ENCODE measurements at regions not wholly inside any gene's neighbourhood (a gene's known extent, or its start where the extent isn't known, plus 50 kb on each side); places are given as distances from the start of the nearest gene placed in this dataset.
A peak's percentile ranks its signal among the peaks of the same experiment; 100 is the strongest.

DNA sequence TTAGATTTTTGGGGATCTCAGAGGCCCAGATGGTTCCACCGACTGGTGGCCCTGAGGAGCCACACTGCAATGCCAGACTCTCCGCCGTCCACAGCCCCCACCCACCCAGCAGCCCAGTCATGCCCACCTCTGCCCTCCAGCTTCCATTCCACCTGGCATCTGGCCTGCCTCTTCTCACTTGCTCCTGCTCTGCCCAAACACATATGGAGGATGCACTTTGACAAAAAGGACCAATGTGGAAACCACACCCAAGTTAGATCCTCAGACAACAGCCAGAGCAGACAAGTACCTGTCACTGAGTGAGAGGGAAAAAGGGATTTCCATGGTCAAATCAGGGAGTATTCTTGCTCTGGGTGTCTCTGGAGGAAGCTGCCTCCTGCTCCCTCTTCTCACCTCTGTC, 120.6 kb upstream of the NXT1 start:
- DNase-seq, result no peak

DNA sequence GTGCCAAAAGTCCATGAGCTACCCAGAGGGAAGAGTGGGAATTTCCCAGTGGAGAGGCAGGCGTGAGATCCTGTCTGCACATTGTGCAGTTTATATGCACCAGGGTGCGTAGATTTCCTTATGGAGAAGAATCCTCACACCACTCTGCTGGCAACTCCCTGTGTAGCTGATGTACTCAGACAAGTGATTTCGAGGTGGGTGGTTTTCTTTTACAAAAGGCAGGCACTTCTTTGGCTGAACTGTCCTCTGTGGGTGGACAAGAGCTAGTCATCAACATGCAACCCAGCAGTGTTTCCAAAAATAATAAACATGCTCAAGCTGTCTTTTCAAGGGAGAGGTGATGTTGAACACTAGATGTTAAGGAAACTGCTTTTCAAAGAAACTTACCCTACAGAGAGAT, 121.7 kb upstream of the NXT1 start:
- no peak for DNase-seq

DNA sequence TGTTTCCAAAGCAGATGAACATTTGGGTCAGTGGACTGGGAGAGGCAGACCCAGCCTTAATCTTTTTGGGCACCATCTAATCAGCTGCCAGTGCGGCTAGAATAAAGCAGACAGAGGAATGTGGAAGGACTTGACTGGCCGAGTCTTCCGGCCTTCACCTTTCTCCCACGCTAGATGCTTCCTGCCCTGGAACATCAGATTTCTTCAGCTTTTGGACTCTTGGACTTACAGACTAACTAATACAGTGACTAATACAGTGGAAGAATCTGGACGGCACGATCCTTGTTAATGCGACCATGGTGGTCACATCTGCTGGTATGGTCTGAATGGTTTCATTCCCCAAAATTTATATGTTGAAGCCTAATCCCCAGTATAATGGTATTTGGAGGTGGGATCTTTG, 122.6 kb upstream of the NXT1 start:
- DNase-seq, result no peak

DNA sequence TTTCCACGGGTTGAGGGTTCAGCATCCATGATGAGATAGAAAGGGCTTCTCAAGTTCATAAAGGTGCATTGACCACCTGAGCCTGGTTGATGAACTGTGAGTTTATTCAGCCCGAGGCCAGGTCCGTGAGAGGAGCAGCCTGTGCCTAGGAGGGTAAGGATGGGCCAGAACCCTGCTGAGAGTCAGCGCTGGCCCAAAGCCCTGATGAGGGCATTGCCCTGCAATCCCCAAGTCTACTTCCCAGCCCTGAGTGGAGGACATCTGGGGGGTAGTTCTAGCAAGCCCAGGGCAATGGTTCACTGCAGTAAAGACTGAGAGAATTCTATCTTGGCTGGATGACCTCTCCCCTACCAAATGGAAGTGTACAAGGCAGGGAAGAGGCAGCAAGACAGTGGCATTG, 123.3 kb upstream of the NXT1 start:
- DNase-seq, result no peak

DNA sequence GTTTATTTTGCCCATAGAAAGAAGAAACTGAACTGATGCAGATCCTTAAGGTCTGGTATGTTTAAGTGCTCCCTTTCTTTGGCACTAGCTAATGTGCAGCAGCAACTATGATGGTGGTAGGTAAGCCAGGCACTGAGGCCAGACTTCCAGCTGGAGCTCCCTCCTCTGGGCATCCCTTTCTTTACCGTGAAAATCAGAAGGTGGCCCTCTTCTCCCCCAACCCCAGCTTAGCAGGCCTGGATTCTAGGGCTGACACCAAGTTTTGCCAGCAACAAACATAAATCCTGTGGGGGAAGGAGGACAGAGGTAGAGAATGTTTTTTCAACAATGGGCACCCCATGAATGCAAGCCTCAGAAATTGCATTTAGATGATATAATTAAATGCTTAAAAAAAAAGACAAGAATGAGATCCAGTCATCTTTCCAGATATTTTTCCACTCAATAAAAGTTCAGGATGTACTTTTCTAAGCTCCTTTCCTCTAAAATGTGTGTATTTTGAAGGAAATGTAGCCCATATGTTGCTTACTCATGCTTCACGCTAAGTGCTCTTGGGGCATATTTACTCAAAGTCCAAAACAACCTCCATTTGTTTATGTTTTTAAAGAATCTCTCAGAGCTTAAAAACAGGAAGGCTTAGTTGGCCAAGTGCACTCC, 123.9 kb upstream of the NXT1 start:
- no peak for DNase-seq

DNA sequence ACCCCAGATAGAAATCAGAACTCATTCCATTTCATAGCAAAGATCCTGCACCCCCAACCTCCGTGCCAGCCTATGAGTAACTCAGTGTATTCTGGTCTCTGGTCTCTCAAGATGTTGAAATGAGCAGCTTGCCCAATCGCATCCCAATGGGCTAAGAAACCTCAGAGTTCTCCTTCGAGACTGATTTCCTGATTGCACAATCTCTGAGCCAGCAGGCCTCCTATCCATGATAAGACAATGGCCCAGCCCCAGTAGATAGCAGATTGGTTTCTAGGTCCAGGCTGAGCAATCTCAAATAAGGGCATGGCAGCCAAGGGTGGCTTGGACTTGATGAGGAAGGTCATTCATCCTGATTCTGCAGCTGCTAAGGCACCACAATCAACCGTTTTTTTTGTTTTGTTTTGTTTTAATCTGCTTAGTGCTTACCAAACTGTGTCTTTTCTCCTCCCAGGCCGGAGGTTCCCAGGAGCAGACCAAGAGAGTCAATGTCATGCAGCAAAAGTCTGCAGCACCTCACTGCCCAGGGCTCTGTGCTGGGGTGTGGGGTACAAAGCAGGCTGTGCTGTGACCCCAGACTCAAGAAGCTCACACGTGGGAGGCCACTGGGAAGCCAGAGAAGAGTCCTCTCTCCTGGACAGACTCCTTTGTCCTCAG, 125.1 kb upstream of the NXT1 start:
- DNase-seq, result peak; percentile 92

DNA sequence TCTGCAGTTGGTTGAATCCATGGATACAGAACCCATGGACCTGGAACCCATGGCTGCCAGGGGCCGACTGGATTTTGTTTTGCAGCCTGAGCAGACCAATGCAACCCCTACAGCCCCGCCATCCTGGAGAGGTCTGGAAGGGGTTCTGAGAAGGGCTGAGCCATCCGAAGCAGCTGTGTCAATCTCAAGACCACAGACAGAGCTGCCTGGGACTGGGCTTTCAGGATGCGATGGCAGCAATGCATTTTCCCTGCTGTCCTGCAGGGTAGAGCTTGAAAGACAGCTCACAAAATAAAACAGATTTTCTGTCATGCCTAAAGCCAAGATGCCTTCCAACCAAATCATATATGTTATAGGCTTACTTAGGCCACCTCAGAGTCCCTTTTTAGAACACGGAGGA, 125.8 kb upstream of the NXT1 start:
- no peak for DNase-seq

DNA sequence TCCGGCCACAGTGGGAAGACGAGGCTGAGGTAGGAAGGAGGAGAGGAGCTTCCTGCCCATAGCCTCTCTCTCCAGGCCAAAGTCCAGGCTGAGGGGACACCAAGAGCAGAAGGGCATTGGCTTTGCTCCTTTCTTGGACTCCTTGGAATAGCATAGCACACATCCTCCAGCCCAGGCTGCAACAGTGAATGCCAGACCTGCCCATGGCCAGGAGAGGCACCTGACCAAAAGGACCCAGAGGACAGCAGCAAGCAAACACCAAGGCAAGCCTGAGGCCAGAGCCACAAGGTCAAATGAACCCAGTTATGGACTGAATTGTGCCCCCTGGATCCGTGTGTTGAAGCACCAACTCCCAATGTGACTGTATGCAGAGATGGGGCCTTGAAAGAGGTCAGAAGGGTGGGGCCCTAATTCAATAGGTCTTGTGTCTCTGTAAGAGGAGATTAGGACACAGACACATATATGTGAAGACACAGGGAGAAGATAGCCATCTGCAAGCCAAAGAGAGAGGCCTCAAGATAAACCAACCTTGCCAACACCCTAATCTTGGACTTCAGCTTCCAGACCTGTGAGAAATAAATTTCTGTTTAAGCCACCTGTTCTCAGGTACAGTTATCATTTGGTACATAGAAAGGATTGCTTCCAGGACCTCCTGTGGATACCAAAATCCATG, 126.5 kb upstream of the NXT1 start:
- DNase-seq, result peak; percentile 48

DNA sequence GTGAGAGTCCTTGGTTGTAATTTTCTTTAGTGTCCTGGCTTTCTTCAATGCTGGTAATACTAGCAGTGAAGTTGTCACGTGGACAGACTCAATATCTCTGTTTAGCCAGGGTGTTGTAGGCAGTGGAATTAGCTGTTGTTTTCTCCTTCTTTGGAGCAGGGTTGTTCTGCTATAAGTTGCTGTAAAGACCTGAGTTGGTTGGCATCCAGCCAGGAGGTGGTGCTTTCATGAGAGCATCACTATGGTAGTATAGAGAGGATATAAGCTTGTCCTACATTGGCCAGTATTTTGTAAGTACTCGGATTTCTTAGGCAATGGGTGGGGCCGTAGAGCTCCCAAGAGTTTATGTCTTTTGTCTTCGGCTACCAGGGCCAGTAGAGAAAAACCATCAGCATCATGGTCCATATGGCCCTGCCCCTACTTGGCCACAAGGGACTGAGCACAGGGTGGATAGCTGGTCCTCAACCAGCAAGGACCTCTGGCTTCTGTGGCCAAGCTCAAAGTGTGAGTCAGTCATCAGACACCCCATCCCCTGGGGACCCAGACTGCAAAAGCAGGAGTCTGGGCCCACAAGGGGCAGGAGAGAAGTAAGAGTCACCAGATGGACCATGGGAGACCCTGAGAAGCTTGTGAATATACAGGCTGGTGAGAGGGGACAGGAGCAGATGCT, 127.9 kb upstream of the NXT1 start:
- no peak for DNase-seq

DNA sequence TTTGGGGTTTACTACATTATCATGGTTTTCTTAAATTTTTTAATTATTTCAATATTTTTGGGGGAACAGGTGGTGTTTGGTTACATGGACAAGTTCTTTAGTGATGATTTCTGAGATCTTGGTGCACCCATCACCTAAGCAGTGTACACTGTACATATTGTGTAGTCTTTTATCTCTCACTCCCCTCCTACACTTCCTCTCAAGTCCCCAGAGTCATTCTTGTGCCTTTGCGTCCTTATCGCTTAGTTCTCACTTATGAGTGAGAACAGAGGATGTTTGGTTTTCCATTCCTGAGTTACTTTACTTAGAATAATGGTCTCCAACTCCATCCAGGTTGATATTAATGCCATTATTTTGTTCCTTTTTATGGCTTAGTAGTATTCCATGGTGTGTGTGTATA, 130.9 kb upstream of the CD93 start:
- DNase-seq, result no peak

DNA sequence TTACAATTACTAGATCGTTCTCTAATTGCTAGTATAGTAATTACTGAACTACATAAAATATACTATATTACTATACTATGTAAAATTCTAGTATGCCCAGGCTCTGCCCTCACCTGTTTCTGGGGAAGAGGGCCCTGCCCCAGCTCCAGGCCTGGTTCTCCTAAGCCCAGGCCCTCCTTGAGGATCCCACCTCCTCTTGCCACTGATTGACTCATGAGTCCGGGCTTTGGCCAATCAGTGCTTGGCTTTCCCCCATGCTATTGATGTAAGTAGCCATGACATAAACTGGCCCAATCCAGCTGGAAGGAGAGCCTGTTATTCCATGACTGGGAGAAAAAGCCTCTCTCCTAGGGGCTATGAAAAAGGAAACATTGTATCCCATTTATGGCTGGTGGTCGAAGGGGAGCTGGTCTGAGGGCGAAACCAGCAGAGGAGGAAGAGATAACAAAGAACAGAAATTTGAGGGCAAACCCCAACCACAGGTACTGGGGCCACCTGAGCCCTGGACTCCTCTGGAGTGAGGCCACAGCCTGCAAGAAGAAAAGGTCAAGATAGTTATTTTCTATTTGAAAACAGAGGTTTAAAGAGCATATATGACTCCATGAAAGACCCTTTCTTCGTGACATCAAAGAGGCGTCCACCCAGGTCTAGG, 129.3 kb upstream of the CD93 start:
- DNase-seq, result no peak

DNA sequence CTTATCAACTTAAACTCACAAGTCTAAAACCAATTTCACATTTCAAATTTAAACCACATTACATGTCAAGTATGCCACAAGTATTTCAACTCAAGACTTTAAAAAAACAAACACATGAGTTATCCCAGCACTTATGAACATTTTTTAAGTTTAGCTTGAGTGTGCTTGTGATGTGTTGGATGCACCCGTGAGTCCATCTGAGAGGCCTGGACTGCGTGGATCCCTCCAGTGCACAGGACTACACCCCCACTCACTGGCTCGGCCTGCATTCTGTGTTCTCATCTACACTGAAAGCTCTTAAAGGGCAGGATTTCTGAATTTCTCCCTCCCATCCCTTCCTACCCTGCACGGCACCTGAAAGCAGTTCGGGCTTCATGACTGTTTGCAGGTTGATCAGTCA, 128.8 kb upstream of the CD93 start:
- DNase-seq, result no peak

DNA sequence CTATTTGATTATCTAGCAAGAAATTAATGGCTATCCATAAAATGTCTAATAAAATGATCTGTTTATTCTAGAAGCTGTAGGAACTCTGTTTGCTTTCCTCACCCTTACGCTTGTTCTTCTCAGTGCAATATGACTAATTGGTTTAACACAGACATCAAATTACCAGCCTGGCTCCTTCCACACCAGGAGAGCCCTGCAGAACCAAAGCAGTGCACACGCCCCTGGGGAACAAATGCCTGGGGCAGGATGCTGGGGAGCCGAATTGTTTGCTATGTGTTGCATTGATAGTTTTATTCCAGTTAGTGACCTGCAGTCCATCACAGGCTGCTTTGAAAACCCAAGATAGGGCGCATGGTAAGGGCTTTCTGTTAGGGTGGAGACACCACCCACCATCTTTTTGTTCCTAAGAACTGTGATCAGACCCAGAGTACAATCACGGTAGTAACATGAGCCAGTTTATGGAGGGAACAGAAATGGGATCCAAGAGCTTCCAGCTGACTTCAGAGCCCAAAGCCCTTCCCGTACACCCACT, 126.4 kb upstream of the CD93 start:
- DNase-seq, result no peak

DNA sequence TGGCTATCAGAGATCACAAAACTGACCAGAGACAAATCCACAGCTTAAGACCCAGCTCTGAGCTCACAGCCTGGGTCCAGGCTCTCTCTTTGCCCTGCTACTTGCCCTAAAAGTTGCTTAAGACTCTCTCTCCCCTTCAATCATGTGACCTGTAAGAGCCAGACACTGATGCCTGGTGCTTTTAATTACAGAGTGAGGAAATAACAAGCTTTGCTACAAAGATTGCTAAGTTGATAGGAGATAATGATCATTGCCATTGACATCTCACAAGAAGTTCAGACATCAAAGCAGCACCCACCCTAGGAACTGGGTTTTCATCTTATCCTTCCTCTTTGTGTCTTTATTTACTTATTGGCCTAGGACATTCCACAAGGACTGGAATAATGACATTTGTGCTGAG, 125.9 kb upstream of the CD93 start:
- DNase-seq, result peak; percentile 58

DNA sequence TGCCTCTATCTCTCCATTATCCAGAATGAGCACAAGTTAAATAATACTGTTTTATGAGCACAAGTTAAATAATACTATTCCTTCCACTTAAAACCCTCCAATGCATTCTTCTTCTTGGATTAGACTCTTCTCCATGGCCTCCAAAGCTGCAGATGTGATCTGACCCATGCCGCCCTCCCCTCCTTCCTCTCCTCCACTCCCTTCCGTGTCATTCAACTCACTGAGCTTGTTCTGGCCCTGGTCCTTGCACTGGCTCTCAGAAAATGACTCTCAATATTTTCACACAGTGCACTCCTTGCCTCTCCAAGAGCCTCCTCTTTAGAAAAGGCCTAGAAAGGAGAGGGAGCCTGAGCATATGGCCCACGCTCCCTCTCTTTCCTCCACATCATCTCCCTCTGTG, 125.0 kb upstream of the CD93 start:
- DNase-seq, result no peak

DNA sequence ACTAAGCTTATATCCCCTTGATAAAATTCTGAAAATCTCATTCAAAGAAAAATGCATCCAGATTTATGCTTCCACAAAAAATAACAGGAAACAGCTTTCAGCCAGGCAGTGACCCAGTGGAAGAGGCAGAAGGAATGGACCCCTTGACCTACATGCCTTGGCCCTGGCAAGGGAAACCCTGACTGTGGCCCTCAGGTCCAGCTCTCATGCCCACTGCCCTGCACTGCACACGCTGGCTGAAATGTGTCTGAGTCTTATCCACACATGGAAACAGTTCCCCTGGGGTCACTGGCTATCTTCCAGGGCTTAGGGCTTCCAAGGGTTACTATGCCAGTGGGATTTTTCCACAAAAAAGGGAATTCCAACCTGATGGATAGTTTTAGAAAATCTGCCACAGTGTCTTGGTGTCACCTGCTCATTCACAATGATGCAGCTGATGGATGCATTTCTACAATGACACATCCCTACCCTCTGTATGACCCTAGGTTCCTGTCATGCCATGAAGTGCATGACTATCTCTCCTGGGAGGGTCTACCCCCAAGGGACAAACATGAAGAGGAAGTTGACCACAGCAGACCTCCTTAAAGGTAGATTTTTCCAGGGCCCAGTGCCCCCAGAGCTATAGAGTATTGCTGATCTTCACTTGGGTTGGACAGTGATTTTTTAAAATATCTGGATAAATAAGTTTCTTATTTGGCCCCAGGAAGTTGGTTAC, 121.9 kb upstream of the CD93 start:
- DNase-seq, result no peak

DNA sequence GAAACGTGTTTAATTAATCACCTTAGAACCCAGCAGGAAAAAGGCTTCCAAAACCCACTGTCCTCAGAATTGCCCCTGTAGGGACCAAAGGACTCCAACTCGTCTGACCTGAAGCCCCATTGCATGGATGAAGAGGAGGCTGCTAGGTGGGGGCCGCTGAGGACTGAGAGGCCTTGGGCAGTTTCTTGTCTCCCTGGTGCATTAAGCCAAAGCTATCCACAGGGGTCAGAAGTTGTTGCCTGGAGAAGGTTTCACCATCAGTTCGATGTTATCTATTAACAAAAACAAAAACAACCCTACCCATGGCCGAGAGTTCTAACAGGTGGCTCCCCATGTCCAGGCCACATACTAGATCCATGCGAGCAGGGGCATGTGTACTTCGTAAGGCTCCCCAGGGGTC, 120.9 kb upstream of the CD93 start:
- no peak for DNase-seq

DNA sequence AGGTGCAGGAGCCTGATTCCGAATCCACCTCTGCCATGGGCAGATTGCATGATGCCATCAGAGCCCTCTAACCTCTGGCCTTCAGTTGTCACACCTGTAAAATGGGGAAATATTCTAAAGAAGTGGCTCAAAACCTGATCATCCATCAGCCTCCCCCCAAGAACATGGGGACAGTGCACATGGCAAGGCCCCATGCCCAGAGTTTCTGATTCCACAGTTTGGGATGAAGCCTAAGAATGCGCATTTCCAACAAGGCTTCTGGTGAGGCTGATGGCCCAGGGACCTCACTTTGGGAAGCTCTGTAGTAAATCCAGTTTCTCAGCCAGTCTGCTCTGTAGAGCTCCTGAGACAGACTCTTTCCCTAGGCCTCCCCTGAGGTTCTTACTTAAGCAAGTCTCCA, 119.9 kb upstream of the CD93 start:
- DNase-seq, result no peak

DNA sequence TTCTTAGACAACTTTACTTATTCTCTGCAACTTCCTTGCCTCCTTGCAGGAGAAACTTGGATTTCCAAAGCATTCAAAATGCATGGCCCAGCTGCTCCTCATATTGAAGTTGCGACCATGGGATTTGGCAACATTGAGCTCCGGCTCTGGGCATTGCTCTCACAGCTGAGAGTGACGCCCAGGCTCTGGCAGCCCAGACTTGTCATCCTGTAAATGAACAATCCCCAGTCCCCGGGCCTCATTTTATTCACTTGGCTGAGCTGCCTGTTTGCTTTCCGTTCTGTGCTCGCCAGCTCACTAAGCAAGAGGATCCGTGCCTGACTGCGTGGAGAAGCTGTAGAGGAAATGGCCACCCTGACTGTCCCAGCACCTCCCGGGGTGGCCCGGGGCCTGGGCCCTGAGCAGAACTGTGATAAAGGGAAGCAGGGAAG, 119.5 kb upstream of the CD93 start:
- no peak for DNase-seq

DNA sequence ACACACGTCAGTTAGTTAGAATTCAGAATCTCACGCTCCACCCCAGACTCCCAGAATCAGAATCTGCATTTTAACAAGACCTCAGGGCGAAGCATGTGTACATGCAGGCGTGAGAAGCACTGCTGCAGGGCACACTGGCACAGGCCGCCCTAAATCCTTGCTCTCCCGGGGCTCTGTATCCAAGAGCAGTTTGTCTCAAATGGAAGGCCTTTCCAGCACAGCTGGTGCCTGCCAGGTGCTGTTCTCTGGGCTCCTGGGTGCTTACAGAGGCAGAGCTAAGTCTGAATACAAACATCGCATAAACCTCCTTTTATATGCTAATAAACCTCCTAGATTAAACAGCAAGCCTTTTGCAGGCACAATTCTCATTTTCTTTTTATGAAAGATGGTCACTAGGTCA, 119.1 kb upstream of the CD93 start:
- DNase-seq, result no peak

DNA sequence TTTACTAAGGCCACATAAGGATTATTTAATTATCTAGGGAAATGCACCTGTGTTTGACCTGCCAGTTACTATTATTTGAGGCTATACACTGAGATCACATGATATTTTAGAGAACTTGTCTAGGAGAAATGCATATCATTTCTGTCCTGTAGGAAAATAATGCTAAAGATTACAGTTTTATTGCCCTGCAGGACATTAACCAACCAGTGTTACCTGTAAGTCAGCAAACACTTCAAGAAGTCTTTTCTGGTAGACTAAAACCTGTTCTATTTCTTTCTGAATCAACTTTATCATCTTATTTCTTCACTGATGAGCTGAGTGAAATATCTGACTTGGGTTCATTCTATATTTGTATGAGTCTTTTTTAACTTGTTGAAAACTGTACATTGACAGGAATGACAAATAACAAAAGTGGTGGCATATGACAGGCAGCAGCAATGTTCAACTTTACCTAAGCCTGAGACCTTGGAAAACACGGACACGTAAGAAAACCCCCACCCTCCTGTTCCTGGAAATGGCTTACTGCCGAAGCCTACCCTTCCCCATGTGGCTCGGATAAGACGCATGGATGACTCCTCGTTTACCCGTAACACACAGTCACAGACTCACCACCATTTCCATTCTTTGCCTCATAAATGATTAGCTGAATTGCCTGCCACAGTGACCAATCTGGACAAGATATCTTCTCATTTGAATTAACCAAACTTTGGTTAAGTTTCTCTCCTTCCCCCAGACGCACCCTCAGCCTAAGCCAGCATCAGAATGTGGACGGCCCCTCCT, 118.0 kb upstream of the CD93 start:
- DNase-seq, result no peak

DNA sequence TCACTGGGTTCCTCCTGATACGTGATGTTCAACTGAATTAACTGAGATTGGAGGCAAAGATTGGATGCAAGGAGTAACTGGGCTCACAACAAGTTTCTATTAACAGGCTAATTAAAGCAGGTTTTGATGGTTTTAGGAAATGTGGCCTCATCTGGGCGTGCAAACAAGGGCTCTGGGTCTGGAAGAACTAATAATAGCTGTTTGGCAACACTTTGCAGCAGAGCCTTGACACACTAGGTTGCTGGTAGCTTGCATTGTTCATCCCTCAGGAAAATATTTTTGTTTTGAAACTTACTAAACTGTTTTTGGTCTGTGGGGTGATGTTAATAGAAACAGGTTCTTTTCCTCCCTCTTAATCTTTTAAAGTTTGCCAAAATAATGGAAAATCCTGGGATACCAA, 117.2 kb upstream of the CD93 start:
- no peak for DNase-seq
